ENCODE measurements at regions not wholly inside any gene's neighbourhood (a gene's known extent, or its start where the extent isn't known, plus 50 kb on each side); places are given as distances from the start of the nearest gene placed in this dataset.

DNA sequence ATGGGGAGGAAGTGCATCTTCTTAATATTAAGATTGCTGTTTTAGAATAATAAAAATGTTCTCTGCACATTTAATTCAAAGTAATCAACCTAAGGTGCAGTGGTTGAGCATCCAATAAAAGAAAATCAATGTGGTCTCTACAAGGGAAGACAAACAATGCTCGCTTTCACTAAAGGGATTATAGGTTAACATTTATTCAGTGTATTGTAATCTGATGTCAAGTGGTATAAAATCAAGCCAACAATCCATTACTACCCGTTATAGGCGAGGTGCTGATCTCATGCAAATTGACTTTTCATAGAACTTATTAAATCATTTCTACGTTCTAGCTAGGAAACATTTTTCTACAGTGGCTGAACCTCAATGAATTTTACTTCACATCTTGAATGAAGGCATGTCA lies 773.9 kb downstream of the NR2F1-AS1 start:
- no peak for DNase-seq (ENCODE audit: extremely low spot score)
- ChIA-PET POLR2A (no interaction called here), CTCF (no interaction called here)
- TF ChIP-seq, protein P1, sequence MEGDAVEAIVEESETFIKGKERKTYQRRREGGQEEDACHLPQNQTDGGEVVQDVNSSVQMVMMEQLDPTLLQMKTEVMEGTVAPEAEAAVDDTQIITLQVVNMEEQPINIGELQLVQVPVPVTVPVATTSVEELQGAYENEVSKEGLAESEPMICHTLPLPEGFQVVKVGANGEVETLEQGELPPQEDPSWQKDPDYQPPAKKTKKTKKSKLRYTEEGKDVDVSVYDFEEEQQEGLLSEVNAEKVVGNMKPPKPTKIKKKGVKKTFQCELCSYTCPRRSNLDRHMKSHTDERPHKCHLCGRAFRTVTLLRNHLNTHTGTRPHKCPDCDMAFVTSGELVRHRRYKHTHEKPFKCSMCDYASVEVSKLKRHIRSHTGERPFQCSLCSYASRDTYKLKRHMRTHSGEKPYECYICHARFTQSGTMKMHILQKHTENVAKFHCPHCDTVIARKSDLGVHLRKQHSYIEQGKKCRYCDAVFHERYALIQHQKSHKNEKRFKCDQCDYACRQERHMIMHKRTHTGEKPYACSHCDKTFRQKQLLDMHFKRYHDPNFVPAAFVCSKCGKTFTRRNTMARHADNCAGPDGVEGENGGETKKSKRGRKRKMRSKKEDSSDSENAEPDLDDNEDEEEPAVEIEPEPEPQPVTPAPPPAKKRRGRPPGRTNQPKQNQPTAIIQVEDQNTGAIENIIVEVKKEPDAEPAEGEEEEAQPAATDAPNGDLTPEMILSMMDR (IDR thresholded peaks at IDR 0.05; ENCODE audit: control extremely low read depth, extremely low read depth, low read depth, missing control alignments) = no peak

DNA sequence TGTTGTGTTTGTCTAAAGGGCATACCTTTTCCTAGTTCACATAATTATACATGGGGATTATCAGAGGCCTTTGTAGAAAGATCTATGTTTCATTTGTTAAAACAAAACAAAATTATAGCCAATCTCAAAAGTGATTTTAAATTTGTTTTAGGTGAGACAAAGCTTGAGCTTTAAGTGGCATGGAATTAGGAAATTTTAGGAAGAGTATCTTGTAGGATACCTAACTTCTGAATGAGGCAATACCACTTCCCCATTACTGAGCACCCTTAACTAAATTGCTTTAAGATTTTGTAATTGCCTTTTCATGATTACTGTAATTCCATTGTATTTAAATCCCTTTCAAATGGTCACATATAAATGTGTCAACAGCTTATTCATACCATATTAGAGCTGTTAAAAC lies 775.6 kb downstream of the NR2F1-AS1 start:
- DNase-seq (ENCODE audit: extremely low spot score) = no peak
- POLR2A ChIA-PET = no interaction called here
- CTCF ChIA-PET = interaction anchor here (0.9 to 1.1 kb wide), 3 partner anchors 8 to 32 kb away, joined by 3 read pairs; no protein-coding TSS in a partner anchor
- TF ChIP-seq, protein P1 (IDR thresholded peaks at IDR 0.05; ENCODE audit: control extremely low read depth, extremely low read depth, low read depth, missing control alignments) = no peak

DNA sequence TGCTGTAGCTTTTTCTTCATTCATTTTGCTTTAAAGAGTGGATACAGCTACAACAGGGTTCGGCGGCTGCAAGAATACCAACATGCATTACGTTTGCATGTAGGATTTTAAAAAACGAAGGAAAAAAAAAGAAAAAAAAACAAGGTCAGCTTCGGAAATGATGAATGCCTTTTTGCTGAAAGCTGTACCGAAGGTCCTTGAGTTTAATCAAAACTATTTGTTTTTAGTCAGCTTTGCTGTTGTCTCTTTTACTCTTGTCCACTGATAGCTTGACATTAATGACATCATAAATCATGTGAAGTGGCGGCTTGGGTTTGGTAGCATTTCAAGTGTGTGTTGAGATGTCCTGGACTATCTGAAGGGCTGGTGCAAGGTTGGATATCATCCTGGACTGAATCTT lies 779.1 kb downstream of the NR2F1-AS1 start:
- POLR2A ChIA-PET = no interaction called here
- no peak for DNase-seq (ENCODE audit: extremely low spot score)
- CTCF ChIA-PET = interaction anchor here (1.2 kb wide), 1 partner anchor 16 kb away, joined by 3 read pairs; no protein-coding TSS in a partner anchor
- TF ChIP-seq, protein P1 (IDR thresholded peaks at IDR 0.05; ENCODE audit: control extremely low read depth, extremely low read depth, low read depth, missing control alignments) = no peak

DNA sequence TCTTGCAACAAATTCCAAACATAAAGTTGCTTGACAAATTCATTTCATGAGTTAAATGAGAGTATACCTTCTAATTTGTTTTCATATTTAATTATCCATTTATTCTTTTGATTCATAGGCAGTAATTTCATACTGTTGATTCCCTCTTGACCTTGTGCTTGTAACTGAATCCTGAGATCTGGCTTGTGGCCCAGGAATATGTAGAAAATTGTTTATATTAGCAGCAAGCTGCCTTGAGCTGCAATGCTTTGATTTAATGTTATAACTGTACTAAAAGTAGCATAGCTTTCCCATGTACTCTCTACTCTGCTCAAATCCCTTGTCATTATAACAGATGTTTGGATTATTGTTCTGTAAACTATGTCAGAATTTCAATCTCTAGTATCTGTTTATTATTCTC lies 780.7 kb downstream of the NR2F1-AS1 start:
- CTCF ChIA-PET = no interaction called here
- TF ChIP-seq, protein P1 (IDR thresholded peaks at IDR 0.05; ENCODE audit: control extremely low read depth, extremely low read depth, low read depth, missing control alignments) = no peak
- POLR2A ChIA-PET = no interaction called here
- no peak for DNase-seq (ENCODE audit: extremely low spot score)

DNA sequence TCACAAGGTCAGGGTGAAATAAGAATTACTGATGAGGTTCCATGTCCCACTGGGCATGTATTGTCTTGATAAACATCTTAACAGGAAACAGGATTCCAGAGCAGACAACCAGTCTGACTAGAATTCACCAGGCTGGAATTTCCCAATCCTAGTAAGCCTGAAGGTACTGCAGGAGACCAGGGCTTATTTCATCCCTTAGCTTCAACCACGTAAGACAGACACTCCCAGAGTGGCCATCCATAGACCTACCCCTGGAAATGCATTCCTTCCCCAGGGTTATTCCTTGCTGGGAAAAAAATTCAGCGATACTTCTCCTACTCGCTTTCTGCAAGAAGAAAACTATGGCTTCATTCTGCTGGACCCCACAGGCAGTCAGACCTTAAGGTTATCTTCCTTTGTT lies 785.4 kb downstream of the NR2F1-AS1 start:
- no peak for DNase-seq (ENCODE audit: extremely low spot score)
- ChIA-PET POLR2A (no interaction called here), CTCF (no interaction called here)
- TF ChIP-seq, protein P1 (IDR thresholded peaks at IDR 0.05; ENCODE audit: control extremely low read depth, extremely low read depth, low read depth, missing control alignments) = no peak

DNA sequence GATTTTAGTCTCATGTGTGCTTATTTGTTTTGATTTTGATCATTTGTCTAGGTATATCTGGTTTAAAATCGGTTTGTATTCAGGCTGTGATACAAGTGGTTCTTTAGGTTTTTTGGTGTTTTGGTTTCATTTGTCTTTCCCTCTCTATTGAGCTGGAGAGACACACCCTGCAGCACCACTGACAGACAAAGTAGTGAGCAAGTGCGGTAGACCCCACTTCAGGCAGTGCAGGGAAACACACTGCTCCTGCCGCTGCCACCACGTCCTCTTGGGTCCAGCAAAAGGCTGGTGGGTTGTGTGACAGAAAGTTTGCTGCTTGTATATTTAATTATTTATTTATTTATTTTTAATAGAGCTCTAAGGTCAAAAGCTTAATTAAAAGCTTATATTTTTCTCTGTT lies 801.0 kb downstream of the NR2F1-AS1 start:
- CTCF ChIA-PET = interaction anchor here (1.3 kb wide), 1 partner anchor 11 kb away, joined by 3 read pairs; no protein-coding TSS in a partner anchor
- POLR2A ChIA-PET = no interaction called here

More for the DNA sequence above, 801.0 kb downstream of the NR2F1-AS1 start:
- TF ChIP-seq, protein P1 (IDR thresholded peaks at IDR 0.05; ENCODE audit: control extremely low read depth, extremely low read depth, low read depth, missing control alignments) = no peak
- DNase-seq (ENCODE audit: extremely low spot score) = no peak

Measured in GM10248 (cell line).